GM12875 (cell line): ENCODE measurements at regions not wholly inside any gene's neighbourhood (a gene's known extent, or its start where the extent isn't known, plus 50 kb on each side); places are given as distances from the start of the nearest gene placed in this dataset.

Experiments
- H3K4me3 ChIP-seq: one replicate; pipeline ENCODE4 v1.5.1; 2011; ENCODE audit warnings: low read depth, low read length, control low read depth
- TF ChIP-seq, protein P1 (sequence below): IDR thresholded peaks from 2 replicates; pipeline ENCODE4 v1.5.1; 2011; ENCODE audit warnings: low read depth, mild to moderate bottlenecking, control low read depth, inconsistent platforms, low read length, moderate library complexity, borderline replicate concordance; ENCODE audit not compliant: insufficient read depth

- TF ChIP-seq, protein P1, sequence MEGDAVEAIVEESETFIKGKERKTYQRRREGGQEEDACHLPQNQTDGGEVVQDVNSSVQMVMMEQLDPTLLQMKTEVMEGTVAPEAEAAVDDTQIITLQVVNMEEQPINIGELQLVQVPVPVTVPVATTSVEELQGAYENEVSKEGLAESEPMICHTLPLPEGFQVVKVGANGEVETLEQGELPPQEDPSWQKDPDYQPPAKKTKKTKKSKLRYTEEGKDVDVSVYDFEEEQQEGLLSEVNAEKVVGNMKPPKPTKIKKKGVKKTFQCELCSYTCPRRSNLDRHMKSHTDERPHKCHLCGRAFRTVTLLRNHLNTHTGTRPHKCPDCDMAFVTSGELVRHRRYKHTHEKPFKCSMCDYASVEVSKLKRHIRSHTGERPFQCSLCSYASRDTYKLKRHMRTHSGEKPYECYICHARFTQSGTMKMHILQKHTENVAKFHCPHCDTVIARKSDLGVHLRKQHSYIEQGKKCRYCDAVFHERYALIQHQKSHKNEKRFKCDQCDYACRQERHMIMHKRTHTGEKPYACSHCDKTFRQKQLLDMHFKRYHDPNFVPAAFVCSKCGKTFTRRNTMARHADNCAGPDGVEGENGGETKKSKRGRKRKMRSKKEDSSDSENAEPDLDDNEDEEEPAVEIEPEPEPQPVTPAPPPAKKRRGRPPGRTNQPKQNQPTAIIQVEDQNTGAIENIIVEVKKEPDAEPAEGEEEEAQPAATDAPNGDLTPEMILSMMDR, result no peak
- no peak overlapping the region for H3K4me3 ChIP-seq
These were observed 727.6 kb upstream of the ID2 start for GRCh38 chr2:7954234-7954633.

- TF ChIP-seq, protein P1, result no peak
- H3K4me3 ChIP-seq, result no peak overlapping the region
These were observed 725.6 kb upstream of the ID2 start for GRCh38 chr2:7956126-7956689.

DNA sequence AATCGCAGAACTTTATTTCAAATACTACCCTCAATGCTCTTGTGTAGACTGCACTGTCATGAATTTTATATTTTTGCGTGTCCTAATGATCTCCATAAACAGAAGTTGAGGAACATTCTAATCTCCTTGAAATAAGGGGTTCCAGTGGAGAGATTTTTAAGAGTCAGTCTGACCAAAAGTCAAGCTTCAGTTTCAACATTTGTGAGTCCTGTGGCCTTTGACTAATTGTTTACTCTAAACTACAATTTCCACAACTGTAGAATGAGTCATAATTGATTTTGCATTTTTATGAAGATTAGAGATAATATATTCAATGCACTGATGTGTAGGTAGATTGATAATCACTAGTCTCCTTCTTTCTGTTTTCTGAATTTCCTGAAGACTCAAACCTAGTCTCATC, 720.3 kb upstream of the ID2 start:
- TF ChIP-seq, protein P1, result no peak
- no peak overlapping the region for H3K4me3 ChIP-seq

GRCh38 chr2:7962161-7962560, 719.7 kb upstream of the ID2 start:
- TF ChIP-seq, protein P1, result no peak
- H3K4me3 ChIP-seq, result no peak overlapping the region

GRCh38 chr2:7963787-7964186, 718.1 kb upstream of the ID2 start:
- TF ChIP-seq, protein P1, result no peak
- H3K4me3 ChIP-seq, result no peak overlapping the region

GRCh38 chr2:7966032-7966431, 715.8 kb upstream of the ID2 start:
- no peak overlapping the region for H3K4me3 ChIP-seq

GRCh38 chr2:7967707-7968405, 714.0 kb upstream of the ID2 start:
- H3K4me3 ChIP-seq, result no peak overlapping the region
- TF ChIP-seq, protein P1, result no peak

More at GRCh38 chr2:7966032-7966431, 715.8 kb upstream of the ID2 start:
- TF ChIP-seq, protein P1, result no peak
